HG02759 (cell line): ENCODE measurements at regions not wholly inside any gene's neighbourhood (a gene's known extent, or its start where the extent isn't known, plus 50 kb on each side); places are given as distances from the start of the nearest gene placed in this dataset.
"Not testable (repeated sequence)": the region's sequence is repeated elsewhere in the genome, so short reads cannot be mapped to it uniquely, and the experiment has no call there.

Experiments
- ATAC-seq: cut with Tn5 transposase; IDR thresholded peaks from one replicate; pipeline ENCODE4 v1.9.1; 2021; ENCODE audit warnings: mild to moderate bottlenecking, moderate library complexity; ENCODE audit not compliant: unreplicated experiment

DNA sequence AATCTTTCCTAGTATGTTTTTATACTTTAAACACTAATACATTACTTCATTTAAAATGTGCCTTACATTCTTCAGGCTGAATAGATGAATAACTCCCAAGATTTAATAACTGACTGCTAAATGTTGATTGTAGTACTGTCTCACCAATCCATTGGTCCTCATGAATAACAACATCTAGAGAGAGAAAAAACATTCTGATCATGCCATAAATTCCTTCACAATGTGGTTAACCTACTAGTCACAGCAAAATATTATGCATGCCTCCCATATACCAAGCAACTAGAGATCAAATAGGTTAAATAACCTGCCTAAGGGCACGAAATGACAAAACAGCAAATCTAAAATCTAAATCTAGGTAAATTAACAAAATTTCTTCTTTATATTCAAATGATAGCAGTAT is 66.2 kb downstream of the SYT15 start:
- ATAC-seq, result not testable (repeated sequence)

DNA sequence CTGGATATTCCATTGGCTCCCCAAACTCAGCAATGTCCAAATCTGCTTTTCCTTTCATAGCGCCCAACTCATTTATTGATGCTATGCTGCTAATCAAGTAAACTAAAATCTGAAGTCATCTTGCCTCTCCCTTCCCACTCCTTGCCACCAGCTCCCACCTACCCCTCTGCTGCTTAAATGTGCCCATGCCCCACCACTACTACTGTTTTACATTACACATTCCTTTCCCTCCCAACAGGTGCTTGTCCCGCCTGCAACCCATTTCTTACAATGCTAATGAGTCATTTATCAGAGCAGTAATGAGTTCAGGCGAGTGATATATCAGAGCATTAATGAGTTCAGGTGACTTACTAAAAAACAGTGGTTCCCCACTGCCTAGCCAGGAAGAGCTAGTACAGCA is 67.2 kb downstream of the SYT15 start:
- not testable (repeated sequence) for ATAC-seq

DNA sequence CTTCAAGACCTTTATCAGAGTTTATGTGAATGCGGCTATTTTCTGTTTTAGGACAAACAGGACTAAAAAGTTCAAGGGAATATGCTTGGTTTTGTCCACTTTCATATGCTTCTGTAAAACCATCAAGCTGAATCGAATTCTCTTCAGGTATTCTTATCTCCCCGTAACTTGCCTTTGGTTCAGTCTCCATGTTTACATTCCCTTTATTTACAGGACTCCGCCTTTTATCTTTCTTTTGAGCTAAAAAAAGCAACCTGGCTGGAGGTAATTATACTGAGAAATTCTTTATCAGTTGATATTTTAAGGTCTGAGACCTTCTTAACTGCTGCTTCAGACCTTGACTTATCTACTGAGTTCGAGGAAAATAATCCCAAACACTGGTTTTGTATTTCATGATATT is 72.0 kb downstream of the SYT15 start:
- not testable (repeated sequence) for ATAC-seq

DNA sequence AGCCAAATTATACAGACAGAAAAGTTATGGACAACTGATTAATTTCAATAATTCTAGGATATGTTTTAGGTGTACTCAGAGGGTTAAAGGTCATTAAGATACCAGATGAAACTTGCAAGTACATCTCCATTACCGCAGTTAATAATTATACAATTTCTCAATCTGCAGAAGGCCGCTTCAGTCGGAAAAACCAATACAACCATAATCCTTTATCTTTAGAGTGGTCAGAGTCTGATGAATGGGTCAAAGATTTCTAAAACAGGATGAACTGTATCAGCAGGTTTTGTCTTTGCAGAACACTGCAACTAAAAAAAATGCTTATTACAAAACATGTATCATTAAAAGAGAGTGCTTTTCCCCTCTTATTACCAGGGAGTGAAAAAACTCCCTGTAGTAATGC is 78.5 kb downstream of the SYT15 start:
- not testable (repeated sequence) for ATAC-seq

DNA sequence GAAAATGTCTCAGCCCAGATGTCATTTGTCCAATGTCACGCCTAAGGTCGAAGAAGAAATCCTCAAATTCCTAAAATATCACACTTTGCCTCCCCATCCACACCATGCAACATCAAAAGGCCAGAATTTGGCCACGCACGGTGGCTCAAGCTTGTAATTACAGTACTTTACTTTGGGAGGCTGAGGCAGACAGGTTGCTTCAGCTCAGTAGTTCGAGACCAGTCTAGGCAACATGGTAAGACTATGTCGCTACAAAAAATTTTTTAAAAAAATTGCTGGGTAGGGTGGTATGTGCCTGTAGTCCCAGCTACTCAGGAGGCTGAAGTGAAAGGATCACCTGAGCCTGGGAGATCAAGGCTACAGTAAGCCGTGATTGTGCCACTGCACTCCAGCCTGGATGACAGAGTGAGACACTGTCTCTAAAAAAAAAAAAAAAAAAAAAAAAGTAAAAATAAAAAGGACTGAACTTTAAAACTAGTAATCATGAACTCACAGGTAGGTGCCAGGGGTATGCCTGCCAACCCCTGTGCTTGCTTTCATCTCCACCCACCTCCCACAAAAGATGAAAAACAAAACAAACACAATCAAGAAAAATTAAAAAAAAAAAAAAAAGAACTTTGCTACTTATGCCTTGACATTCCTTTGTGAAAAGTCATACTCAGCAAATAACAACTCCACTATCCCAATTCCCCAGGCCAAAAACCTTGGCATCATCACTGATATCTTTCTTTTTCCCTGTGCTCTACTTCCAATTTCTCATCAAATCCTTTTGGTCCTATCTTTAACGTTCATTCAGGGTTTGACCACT is 81.3 kb downstream of the SYT15 start:
- ATAC-seq, result not testable (repeated sequence)

DNA sequence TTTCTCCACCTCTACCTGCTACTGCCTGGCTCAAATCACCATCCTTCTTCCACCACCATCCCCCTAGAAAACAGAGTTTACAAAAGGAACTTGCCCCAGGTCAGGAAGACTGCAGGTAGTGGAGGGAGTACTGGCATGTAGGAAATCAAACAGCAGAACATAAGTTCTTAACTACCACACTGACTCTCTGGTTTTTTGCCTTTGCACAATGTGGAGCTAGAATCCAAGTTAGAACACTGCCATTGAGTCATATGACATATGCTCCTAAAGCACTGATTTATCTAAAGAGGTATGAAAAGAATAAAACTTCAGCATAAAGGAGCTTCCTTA is 81.9 kb downstream of the SYT15 start:
- not testable (repeated sequence) for ATAC-seq

DNA sequence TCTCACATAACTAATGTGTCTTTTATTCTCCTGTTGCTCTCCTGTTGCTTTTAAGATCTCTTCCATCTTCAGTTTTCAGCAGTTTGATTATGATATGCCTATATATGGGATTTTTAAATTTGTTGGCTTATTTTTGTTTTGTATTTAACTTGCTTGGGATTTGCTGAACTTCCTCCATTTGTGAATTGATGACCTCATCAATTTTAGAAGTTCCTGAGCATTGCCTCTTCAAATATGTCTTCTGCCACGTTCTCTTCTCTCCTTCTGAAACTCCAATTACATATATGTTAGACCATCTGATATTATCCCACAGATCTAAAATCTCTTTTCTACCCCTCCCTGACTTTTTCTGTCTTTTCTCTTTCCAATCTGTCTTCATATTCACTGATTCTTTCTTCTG is 86.6 kb downstream of the SYT15 start:
- ATAC-seq, result not testable (repeated sequence)

DNA sequence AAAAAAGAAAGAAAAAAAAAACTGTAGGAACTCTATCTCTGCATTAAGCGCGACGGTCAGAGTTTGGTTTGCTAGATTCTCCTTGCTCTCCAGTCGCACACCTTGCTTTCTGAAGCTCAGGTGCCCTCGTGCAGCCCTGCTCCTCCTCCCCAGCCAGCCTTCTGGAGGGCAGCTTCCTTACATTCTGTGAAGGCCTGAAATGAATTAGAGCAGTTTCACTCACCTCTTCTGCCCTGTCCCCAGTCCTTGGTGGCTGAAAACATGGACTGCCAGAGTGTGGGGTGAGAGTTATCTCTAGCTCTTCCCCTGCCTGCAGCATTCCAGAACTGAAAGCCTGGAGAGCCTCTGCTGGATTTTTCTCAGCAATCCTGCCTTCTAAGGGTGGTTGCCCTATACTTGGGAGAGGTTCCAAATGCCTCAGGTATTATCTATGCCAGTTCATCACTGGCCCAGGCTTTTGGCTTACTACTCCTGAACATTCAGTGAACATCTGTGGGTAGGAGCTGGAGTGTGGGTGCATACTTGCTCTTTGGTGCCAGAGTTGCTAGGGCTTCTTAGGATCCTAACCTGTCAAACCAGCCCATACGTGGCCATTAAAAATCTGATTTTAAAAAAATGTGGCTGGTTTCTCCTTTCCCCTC is 89.5 kb downstream of the SYT15 start:
- not testable (repeated sequence) for ATAC-seq

DNA sequence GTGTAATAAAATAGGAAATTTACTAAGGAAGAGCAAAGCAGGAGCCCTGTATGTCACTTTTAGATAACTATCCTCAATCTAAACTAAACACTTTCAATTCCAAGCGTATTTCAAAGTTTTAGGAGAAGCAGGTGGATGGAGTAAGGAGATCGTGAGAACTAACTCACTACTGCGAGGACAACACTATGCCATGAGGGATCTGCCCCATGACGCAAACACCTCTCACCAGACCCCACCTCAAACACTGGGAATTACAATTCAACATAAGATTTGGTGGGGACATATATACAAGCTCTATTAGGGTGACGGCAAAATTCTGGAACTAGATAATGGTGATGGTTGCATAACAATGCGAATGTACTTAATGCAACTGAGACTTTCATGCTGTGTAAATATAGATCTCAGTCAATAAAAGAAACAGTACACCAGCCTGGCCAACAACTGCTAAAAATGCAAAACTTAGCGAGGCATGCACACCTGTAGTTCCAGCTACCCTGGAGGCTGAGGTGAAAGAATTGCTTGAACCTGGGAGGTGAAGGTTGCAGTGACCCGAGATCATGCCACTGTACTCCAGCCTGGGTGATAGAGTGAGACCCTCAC is 99.0 kb downstream of the SYT15 start:
- not testable (repeated sequence) for ATAC-seq

DNA sequence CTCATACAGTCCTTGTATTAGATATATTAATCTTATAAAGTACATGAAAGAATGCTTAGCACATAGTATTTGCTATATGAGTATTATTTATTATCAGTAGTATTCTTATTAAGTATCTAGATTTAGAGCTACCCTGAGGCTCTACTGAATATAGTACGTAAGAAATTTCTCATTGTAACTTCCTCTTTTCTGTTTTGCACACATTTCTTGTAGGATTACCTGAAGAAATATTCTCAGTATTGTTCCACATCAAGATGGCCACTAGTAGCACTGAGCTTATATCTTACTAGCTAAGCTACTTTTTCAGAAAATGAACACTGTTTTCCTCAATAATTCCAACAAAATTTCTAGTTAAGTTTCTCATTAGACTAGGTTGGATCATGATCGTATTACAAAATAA is 112.5 kb downstream of the SYT15 start:
- ATAC-seq, result not testable (repeated sequence)

DNA sequence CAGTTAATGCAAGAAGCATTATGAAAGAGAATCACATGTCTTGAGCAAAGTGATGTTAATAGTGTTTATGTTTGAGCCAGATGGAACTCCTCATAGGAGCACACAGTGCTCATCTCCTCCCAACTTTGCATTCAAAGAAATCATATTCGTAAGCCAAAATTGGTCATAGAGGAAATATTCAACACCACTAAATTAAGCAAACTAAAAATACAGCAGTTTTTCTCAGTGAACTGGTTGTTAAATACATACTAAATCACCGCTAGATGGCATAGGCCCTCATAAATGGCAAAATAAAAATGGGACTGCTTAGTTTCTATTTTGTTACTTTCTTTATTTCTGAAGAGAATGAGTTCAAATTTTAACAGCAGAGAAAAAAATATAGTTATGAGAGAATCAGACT is 114.3 kb downstream of the SYT15 start:
- not testable (repeated sequence) for ATAC-seq

DNA sequence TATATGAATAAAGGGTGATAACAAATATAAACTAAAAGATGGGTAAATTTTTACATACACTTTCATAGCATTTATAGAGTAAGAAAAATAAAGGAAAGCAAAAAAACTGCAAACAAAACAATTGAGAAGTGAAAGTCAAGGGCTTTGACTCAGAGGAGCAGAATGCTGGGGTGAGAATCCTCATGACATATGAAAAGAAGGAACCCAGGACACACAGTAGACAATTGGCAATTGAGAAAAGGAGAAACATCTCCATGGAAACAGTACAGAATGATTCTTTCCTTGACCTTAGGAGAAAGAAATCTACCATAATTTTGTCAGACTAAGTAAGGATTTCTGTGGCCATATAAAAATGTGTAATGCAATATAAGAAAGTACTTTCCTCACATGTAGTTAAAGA is 138.3 kb downstream of the SYT15 start:
- ATAC-seq, result not testable (repeated sequence)

DNA sequence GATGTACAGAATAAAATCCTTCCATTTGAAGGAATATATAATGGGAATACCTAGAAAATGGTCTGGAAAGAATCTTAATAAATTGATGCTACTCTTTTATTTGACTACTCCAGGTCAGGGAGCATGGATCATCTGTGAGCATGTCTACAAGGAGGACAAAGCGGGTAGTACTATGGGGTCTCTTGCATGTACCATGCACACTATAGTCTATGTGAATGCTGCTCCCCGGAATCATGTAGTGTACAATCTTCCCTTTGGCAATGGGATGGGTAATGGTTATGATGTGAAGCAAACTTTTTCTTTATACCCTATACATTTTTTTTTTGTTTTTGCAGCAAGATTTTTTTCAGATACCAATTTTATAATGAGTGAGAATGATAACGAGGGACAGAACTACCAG is 139.1 kb downstream of the SYT15 start:
- ATAC-seq, result not testable (repeated sequence)

DNA sequence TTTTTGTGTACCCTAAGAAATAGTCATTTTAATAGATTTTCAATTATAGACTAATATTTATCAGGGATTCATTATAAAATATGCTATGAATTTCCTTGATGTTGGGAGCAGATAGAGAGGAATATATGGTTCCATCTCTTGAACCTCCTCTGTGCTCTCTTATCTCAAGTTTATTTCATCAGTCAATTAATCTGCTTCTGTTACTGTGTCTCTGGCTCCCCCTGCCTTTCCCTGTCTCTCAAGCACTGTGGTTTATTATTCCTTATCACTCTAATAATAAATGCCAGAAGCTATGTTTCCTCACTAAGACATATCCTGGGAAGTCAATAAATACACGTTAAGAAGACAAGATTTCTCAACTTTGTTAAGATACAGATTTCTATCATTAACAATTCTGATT is 141.5 kb downstream of the SYT15 start:
- not testable (repeated sequence) for ATAC-seq

DNA sequence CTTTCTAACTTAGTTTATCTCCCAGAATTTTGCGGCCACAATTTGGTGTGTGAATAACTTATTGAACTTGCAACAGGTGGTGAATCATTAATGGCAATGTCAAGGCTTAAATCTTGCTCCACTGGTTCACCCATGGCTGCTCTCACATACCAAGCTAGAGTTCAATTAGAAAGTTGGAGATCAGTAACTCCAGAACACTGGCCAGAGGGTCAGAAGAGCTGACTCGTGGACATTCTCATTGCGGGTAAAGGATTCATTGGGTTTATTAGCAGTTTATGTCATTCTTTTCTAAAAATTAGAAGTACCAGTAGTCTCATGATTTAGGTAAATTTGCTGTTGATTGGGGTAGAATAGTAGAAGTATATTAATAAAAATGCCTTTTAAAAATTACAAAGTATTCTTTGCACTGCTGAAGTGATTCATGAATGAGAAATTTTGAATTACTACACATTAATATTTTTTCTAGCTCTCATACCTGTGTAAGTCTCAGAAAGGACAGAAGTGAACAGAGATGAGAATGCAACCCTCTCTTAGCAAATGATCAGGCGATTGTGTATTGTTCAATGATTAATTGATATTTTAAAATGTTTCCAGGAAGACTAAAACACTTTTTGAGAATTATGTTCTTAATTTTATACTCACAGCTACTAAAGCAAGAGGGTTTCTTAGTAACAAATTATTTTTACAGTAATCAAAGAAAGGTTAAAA is 142.0 kb downstream of the SYT15 start:
- ATAC-seq, result not testable (repeated sequence)

DNA sequence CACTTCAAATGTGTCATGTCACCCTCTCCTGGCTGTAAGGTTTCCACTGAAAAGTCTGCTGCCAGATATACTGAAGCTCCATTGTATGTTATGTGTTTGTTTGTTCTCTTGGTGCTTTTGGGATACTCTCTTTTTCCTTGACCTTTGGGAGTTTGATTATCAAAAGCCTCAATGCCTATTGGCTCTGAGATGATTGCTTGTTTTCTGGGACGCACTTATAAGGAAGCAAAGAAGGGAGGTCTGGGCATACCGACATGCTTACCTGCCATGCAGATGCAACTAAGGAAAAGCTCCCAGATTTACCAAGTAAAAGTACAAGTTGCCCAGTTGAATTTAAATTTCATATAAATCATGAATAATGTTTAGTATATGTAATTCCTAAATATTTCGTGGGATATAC is 145.3 kb downstream of the SYT15 start:
- ATAC-seq, result not testable (repeated sequence)

DNA sequence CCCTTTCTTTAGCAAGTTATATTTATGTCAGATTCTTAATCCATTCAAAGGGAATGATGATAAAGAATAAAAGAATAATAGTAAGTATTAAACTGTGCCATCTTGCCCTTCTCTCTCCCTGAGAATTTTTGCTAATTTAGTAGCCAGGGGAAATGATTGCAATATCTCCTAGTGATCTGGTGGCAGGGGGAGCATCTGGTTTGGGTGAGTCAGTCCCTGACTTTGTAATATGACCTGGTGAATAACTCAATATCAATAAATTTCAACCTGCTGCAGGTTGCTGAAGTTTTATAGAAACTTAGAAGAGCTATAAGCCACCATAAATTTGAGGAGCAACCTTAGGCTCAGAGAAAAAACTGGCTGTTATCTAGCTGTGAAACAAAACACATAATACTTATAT is 149.4 kb downstream of the SYT15 start:
- ATAC-seq, result not testable (repeated sequence)

DNA sequence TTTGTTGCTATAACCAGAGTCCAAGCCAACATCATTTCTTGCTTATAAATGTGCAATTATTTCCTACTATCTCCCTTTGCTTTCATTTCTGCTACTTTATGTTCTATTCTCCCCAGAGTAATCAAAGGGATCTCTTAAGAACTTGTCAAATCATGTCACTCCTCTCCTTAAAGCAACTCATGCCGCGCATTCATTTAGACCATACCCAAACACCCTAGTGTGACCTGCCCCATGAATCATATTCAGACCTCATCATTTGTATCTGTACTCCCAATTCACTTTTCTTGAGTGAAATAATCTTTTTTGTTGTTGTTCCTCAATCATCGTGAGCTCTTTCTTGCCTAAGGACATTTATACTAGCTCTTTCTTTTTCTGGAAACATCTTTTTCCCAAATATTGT is 151.8 kb downstream of the SYT15 start:
- ATAC-seq, result not testable (repeated sequence)

DNA sequence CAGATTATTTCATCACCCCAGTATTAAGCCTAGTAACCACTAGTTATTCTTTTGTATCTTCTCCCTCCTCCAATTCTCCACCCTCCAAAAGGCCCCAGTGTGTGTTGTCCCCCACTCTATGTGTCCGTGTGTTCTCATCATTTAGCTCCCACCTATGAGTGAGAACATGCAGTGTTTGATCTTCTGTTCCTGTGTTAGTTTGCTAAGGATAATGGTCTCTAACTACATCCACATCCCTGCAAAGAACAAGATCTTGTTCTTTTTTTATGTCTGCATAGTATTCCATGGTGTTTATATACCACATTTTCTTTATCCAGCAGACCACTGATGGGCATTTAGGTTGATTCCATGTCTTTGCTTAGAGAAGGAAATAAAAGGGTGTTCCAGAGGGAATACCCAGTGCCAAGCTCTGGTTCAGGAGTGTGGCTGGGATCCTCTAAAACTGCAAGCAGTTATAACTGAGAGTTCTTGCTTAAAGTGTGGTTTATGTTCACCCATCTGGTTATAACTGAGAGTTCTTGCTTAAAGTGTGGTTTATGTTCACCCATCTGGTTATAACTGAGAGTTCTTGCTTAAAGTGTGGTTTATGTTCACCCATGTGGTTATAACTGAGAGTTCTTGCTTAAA is 154.8 kb downstream of the SYT15 start:
- not testable (repeated sequence) for ATAC-seq

DNA sequence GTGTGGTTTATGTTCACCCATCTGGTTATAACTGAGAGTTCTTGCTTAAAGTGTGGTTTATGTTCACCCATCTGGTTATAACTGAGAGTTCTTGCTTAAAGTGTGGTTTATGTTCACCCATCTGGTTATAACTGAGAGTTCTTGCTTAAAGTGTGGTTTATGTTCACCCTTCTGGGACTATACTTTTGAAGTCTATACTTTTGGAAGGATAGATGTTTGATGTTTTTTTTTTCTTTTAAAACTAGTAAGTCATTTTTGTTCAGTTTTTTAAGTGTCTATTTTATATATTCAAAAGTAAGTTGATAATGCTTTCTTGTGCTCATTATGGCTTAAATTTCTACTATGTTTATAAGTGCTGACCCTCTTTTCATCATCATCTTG is 155.3 kb downstream of the SYT15 start:
- not testable (repeated sequence) for ATAC-seq

DNA sequence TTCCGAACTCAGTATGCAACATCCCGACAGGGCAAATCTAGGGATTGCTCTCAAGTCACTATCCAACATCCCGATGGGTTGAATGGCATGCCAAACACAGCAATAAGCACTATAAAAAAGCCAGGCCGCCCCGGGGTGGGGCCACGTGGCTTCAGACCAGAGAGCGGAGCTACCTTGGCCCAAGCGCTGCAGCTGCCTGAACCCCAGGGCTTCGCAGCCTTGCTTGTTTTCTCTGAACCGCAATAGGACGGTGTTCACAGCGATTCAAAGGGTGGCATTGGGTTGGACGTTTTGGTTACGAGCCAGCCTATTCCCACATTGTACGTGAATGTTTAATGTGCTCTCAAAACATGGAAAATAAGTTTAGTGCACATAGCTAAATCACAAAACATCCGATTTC is 161.0 kb downstream of the SYT15 start:
- ATAC-seq, result not testable (repeated sequence)
